ENCODE measurements at regions not wholly inside any gene's neighbourhood (a gene's known extent, or its start where the extent isn't known, plus 50 kb on each side); places are given as distances from the start of the nearest gene placed in this dataset.

DNA sequence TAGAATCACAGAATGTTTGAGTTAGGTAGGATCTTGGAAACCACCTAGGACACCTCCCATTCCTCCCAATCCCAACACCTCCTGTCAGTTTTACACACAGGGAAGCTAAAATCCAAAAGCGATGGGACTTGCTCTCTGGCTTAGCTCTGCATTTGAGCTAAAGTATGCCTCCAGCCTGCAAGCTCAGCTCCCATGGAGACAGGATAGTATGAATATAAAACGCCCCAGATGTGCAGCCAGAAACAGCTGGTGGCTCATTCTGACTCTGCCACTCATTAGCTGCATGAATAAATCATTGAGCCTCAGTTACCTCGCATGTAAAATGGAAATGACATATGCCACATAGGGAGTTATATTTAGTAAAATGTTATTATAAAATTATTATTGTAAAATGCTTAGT, 336.0 kb downstream of the SUCLA2 start:
- no peak for DNase-seq
- Mint-ChIP-seq H3K36me3 (ENCODE audit: low read depth) (no peaks in the 10 kb centered on the region), H3K4me1 (no peaks in the 10 kb centered on the region), H3K9me3 (no peaks in the 10 kb centered on the region), H3K27me3 (no peaks in the 10 kb centered on the region), H3K27ac (no peak overlapping the region), H3K4me3 (no peak overlapping the region)
- intact Hi-C loops (cut with micrococcal nuclease): no loop called here

DNA sequence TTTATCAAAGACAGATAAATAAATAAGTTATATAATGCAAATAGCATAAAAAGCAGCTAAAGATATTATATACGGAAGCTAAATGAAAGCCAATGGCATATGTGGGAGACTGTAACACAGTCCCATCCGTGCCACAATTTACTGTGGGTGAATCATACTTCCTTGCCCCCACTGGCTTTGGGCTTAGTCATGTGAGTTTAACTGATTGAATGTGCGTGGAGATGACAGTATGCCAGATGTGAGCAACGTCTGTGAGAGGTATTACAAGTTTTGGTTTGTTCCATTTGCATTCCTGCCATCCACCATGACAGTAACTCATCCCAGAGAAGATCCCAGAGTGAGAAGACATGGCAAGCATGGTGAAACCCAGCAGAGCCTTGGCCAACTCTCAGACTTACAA, 340.0 kb downstream of the SUCLA2 start:
- no peak for DNase-seq
- no peaks in the 10 kb centered on the region for H3K9me3 Mint-ChIP-seq
- H3K36me3 Mint-ChIP-seq (ENCODE audit: low read depth): no peaks in the 10 kb centered on the region
- H3K4me3 Mint-ChIP-seq: no peak overlapping the region
- intact Hi-C loops (cut with micrococcal nuclease): no loop called here
- no peaks in the 10 kb centered on the region for H3K4me1 Mint-ChIP-seq
- no peaks in the 10 kb centered on the region for H3K27me3 Mint-ChIP-seq
- no peak overlapping the region for H3K27ac Mint-ChIP-seq

DNA sequence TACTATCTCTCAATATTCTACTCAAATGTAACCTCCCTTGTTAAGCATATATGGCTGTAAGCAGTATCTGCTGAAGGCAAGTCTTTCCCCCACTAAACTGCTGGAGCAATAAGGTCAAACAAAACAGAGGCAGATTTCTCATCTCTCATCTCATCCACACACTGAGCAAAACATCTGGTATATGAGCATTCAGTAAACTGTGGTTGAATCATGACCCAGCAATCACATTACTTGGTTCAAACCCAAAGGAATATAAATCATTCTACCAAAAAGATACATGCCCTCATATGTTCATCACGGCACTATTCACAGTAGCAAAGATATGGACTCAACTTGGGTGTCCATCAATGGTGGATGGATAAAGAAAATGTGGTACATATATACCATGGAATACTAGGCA, 344.4 kb downstream of the SUCLA2 start:
- Mint-ChIP-seq H3K4me1 (no peaks in the 10 kb centered on the region), H3K4me3 (no peak overlapping the region), H3K27me3 (no peaks in the 10 kb centered on the region), H3K9me3 (no peaks in the 10 kb centered on the region), H3K36me3 (ENCODE audit: low read depth) (no peaks in the 10 kb centered on the region), H3K27ac (no peak overlapping the region)
- no peak for DNase-seq
- intact Hi-C loops (cut with micrococcal nuclease): no loop called here

DNA sequence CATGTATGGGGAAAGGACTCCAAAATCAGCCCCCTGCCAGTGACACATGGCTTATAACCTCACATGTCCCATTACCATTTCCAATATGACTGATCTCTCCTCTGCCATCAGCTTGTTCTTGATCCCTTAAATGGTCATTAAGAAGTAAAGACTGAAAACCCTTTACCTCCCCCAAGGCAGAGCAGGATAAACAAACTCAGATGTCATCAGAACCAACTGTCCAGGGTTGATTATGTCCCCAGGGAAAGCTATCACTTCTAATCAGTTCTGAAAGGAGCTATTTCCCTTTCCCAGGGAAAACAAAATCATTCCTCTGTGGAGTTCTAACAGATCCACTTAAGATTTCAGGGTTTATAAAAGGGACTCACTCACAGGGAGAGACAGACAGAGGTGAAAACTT, 350.9 kb downstream of the SUCLA2 start:
- no peaks in the 10 kb centered on the region for H3K4me1 Mint-ChIP-seq
- no peak for DNase-seq
- H3K36me3 Mint-ChIP-seq (ENCODE audit: low read depth): no peaks in the 10 kb centered on the region

DNA sequence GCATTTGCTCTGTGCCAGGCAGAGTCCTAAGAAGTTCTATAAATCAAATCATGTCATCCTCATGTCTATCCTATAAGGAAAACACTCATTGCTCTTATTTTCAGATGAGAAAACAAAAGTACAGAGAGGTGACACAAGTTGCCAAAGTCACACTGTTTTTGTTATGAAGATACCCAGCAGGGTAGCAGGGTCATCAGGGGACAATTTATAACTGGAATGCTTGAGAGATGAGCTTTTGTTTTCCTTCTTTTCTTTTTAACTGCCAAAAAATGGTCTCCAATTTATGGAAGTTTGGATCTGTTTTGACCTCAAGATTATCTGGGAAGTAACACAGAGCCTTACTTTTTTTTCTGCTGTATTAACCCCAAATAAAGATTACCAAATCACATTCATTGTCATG, 354.1 kb downstream of the SUCLA2 start:
- Mint-ChIP-seq H3K4me3 (no peak overlapping the region), H3K4me1 (no peaks in the 10 kb centered on the region), H3K36me3 (ENCODE audit: low read depth) (no peaks in the 10 kb centered on the region), H3K27ac (no peak overlapping the region), H3K9me3 (no peaks in the 10 kb centered on the region), H3K27me3 (no peaks in the 10 kb centered on the region)
- DNase-seq: no peak
- intact Hi-C loops (cut with micrococcal nuclease): no loop called here

More for the DNA sequence above, 350.9 kb downstream of the SUCLA2 start:
- no peaks in the 10 kb centered on the region for H3K27me3 Mint-ChIP-seq
- H3K27ac Mint-ChIP-seq: no peak overlapping the region
- H3K4me3 Mint-ChIP-seq: no peak overlapping the region
- no peaks in the 10 kb centered on the region for H3K9me3 Mint-ChIP-seq
- intact Hi-C loops (cut with micrococcal nuclease): no loop called here

DNA sequence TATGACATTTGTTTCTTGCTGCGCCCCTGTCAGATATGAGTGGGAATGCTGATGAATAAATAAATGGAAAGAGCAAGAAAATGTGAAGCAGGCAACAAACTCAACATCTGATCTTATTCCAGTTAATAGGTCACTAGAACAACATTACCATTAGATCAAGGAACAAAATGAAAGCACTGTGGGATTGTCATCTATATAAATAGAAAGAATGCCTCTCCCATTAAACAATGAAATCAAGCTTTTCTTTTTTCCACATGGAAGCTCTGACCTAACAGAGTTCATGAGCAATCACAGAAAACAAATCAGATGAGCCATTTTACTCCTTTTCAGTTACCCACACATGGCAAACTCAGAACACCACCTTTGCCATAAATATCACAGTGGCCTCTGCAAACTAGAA, 354.8 kb downstream of the SUCLA2 start:
- H3K36me3 Mint-ChIP-seq (ENCODE audit: low read depth): no peaks in the 10 kb centered on the region
- H3K4me1 Mint-ChIP-seq: no peaks in the 10 kb centered on the region
- H3K27me3 Mint-ChIP-seq: no peaks in the 10 kb centered on the region
- no peak overlapping the region for H3K27ac Mint-ChIP-seq
- no peak overlapping the region for H3K4me3 Mint-ChIP-seq
- DNase-seq: no peak
- intact Hi-C loops (cut with micrococcal nuclease): no loop called here
- H3K9me3 Mint-ChIP-seq: no peaks in the 10 kb centered on the region

DNA sequence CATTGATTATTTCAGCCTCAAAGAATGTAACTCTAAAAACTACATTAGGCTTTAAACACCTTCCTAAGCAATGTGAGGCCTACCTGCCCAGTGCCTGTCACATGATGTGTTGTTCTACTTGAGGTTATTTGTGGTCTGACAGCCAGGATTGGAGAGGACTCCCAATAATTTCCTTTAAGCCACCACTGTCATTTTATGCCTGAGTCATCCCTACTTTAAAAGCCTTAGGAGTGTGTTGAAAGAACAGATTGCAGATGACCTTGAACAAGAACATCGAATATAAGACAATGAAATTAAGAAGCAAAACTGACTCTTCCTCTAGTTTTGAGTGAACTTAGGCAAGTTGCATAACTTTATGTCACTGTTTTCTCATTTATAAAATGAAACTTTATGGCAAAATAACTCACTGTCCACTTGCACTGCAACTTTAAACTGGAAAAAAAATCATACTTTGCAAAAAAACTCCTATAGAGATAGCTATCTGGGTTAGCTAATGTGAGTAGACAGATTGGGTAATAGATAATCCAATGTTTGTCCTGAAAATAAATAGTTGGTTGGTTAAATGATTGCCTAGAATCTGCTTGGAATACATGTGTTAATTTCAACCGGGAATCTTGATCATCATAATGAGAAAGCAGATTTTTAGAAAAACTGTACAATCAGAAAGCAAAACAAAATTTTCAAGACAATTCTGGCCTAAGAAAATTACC, 361.2 kb downstream of the SUCLA2 start:
- H3K36me3 Mint-ChIP-seq (ENCODE audit: low read depth): no peaks in the 10 kb centered on the region

DNA sequence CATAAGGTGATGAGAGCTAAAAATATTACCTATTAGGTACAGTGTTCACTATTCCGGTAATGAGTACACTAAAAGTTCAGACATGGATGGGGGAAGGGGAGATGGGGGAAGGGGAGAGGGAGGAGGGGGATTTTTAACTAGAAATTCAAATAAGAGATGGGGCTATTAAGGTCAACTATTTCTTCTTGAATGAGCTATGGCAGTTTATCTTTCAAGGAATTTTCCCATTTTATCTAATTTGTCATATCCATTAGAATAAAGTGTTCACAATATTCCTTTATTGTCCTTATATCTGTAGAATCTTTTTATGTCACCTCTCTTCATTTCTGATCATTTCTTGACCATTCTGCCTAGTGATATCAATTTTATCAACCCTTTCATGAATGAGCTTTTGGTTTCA, 362.4 kb downstream of the SUCLA2 start:
- Mint-ChIP-seq H3K27me3 (no peaks in the 10 kb centered on the region), H3K27ac (no peak overlapping the region), H3K4me1 (no peaks in the 10 kb centered on the region)

More for the DNA sequence above, 361.2 kb downstream of the SUCLA2 start:
- H3K9me3 Mint-ChIP-seq: peaks cover 4% of the 10 kb centered on the region
- no peak overlapping the region for H3K27ac Mint-ChIP-seq
- no peak overlapping the region for H3K4me3 Mint-ChIP-seq
- no peak for DNase-seq
- no peaks in the 10 kb centered on the region for H3K4me1 Mint-ChIP-seq
- intact Hi-C loops (cut with micrococcal nuclease): no loop called here
- H3K27me3 Mint-ChIP-seq: no peaks in the 10 kb centered on the region

DNA sequence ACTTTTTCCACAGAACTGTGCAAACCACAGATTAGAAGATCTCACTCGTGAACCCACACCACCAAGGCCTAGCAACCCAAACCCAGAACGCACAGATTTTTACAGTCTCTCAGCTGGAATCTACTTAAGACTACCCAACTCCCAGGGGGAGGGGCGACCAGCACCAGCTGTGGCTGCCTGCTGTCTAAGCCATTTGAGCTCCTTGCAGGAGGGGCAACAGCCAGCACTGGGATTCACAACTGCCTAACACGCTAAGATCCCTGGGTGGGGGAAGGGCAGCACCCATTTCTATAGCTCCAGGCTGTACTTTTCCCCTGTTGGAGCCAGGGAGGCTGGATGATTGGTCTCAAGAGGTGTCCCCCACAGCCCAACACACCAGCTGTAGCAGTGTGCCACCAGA, 368.8 kb downstream of the SUCLA2 start:
- H3K27ac Mint-ChIP-seq: no peak overlapping the region
- H3K4me1 Mint-ChIP-seq: no peaks in the 10 kb centered on the region
- intact Hi-C loops (cut with micrococcal nuclease): no loop called here
- no peaks in the 10 kb centered on the region for H3K36me3 Mint-ChIP-seq (ENCODE audit: low read depth)
- H3K27me3 Mint-ChIP-seq: no peaks in the 10 kb centered on the region
- H3K9me3 Mint-ChIP-seq: peaks cover 15% of the 10 kb centered on the region
- DNase-seq: no peak
- H3K4me3 Mint-ChIP-seq: no peak overlapping the region

More for the DNA sequence above, 362.4 kb downstream of the SUCLA2 start:
- peaks cover 8% of the 10 kb centered on the region for H3K9me3 Mint-ChIP-seq
- H3K4me3 Mint-ChIP-seq: no peak overlapping the region
- H3K36me3 Mint-ChIP-seq (ENCODE audit: low read depth): no peaks in the 10 kb centered on the region
- DNase-seq: no peak
- intact Hi-C loops (cut with micrococcal nuclease): no loop called here

DNA sequence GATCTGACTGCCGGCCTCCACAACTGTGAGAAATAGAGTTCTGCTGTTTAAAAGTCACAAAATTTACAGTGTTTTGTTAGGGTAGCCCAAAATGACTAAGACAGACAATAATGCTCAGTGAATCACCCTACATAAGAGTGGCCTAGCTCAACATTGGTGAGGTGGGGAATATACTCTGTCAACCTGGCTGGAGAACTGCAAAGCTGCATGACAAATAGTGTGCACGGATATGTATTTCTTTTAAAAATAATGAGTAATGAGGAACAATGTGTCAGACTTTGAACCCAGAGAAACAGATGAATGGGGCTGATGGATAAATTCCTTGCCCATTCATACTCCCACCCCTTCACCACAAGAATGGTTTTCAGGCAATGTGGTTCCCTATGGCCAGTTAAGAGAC, 372.4 kb downstream of the SUCLA2 start:
- Mint-ChIP-seq H3K27me3 (no peaks in the 10 kb centered on the region), H3K9me3 (peaks cover 8% of the 10 kb centered on the region), H3K4me1 (no peaks in the 10 kb centered on the region), H3K36me3 (ENCODE audit: low read depth) (no peaks in the 10 kb centered on the region), H3K27ac (no peak overlapping the region), H3K4me3 (no peak overlapping the region)
- DNase-seq: no peak
- intact Hi-C loops (cut with micrococcal nuclease): no loop called here

DNA sequence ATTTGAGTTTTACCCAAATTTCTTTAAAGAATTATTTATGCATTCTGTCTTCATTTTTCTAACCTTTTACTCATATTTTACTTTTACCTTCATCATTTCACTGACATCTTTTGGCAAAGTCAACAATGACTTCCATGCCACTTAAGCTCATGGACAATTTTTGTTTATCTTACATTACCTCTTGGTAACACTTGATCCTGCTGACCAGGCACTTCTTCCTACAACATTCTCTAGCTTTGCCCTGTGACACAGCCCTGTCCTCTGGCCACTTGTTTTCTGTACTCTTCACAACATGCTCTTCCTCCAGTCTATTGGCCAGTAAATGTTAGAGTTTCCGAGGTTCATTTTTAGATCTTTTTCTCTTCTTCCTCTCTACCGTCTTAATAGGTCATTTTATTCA, 377.2 kb downstream of the SUCLA2 start:
- Mint-ChIP-seq H3K4me3 (no peak overlapping the region), H3K9me3 (no peaks in the 10 kb centered on the region), H3K27me3 (no peaks in the 10 kb centered on the region), H3K27ac (no peak overlapping the region), H3K4me1 (no peaks in the 10 kb centered on the region), H3K36me3 (ENCODE audit: low read depth) (no peaks in the 10 kb centered on the region)
- DNase-seq: no peak
- intact Hi-C loops (cut with micrococcal nuclease): no loop called here

DNA sequence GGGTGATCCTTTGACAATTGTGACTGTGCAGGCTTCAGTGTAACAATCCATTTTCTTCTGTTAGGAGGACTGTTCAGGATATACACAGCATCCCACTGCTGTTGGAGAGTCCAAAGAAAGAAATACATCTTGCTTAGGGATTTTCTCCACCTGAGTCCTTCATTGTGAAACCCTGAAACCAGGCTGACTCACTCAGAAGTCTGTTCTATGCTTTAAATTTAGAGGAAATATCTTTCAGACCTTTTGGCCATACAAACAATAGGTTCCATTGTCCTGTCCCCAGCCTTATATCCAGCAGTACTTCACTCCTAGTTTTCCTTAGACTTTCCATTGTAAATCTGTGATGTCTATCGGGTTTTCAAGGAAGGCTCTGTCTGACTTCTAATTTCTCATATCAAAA, 379.1 kb downstream of the SUCLA2 start:
- H3K36me3 Mint-ChIP-seq (ENCODE audit: low read depth): no peaks in the 10 kb centered on the region
- H3K4me1 Mint-ChIP-seq: no peaks in the 10 kb centered on the region
- intact Hi-C loops (cut with micrococcal nuclease): no loop called here
- H3K27me3 Mint-ChIP-seq: no peaks in the 10 kb centered on the region
- H3K27ac Mint-ChIP-seq: no peak overlapping the region
- H3K4me3 Mint-ChIP-seq: no peak overlapping the region
- no peak for DNase-seq
- no peaks in the 10 kb centered on the region for H3K9me3 Mint-ChIP-seq

DNA sequence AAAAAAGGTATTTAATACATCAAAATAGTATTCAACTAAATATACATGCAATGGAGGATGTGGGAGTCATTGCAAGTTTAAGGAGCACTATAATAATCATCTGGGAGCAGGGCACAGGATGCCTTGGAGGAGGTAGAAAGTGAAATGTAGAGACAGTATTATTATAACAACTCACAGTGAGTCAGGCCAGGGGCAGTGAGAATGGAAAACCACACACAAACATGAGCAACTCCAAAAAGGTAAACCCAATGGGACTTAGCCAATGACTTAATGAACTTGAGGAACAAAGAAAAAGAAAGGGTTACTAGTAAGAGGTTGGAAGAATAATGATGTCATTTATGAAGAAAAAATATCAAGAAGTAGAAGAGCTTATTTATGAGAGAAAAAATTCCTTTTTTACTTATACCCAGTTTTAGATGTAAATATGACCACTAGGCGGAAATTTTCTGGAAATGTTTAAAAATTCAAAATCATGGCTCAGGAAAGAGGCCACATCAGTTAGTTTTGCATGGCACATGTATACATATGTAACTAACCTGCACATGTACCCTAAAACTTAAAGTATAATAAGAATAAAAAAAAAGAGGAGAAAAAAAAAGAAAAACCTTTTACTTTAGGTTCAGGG, 389.3 kb downstream of the SUCLA2 start:
- Mint-ChIP-seq H3K4me1 (no peaks in the 10 kb centered on the region), H3K4me3 (no peak overlapping the region), H3K27ac (no peak overlapping the region), H3K36me3 (ENCODE audit: low read depth) (no peaks in the 10 kb centered on the region), H3K27me3 (no peaks in the 10 kb centered on the region), H3K9me3 (no peaks in the 10 kb centered on the region)
- DNase-seq: no peak
- intact Hi-C loops (cut with micrococcal nuclease): no loop called here

DNA sequence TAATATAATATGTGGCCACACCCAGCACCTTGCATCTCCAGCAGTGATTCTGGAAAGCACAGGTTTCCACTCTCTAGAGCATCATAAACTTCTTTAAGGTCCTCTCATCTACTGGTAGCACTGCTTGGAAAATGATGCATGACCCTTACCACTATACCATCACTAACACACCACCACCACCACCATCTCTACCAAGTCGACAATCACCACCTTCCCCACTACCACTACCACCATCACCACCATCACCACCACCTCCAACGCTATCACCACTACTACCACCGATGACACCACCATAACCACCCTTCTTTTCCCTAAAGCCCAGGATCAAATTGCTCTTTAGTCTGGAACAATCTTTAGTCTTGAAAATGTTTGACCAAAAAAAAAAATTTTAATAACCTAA, 390.4 kb downstream of the SUCLA2 start:
- no peak for DNase-seq
- intact Hi-C loops (cut with micrococcal nuclease): no loop called here
- H3K36me3 Mint-ChIP-seq (ENCODE audit: low read depth): no peaks in the 10 kb centered on the region
- no peak overlapping the region for H3K4me3 Mint-ChIP-seq
- H3K9me3 Mint-ChIP-seq: no peaks in the 10 kb centered on the region
- H3K4me1 Mint-ChIP-seq: no peaks in the 10 kb centered on the region
- no peaks in the 10 kb centered on the region for H3K27me3 Mint-ChIP-seq
- no peak overlapping the region for H3K27ac Mint-ChIP-seq

DNA sequence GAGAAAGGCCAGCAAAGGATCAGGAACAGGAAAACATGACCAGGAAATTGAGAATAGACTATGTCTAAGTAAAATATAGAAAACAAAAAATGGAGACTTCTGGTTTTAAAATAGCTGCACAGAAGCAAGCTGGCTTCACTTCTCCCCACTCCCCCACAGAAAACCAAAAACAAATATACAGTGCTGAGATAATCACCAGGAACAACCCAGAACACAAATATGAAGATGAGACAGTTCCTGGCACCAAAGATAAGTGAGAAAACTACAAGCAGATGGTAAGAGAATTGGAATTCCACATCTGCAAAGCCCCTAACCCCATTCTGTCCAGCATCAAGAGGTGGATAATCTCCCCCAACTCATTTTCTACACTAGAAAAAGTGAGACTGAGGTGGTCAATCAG, 397.7 kb downstream of the SUCLA2 start:
- H3K27ac Mint-ChIP-seq: no peak overlapping the region
- H3K4me1 Mint-ChIP-seq: no peaks in the 10 kb centered on the region
- no peak for DNase-seq
- no peaks in the 10 kb centered on the region for H3K27me3 Mint-ChIP-seq
- no peaks in the 10 kb centered on the region for H3K36me3 Mint-ChIP-seq (ENCODE audit: low read depth)
- intact Hi-C loops (cut with micrococcal nuclease): no loop called here
- peaks cover 4% of the 10 kb centered on the region for H3K9me3 Mint-ChIP-seq
- H3K4me3 Mint-ChIP-seq: no peak overlapping the region

Measured in activated CD4-positive, alpha-beta T cell treated with anti-CD3 and anti-CD28 coated beads, Interleukin-2, amount 10 ng/mL, durations not matched to agents 24 days and 14 days (primary cell).